GM21717 (cell line): ENCODE measurements at regions not wholly inside any gene's neighbourhood (a gene's known extent, or its start where the extent isn't known, plus 50 kb on each side); places are given as distances from the start of the nearest gene placed in this dataset.
"Not testable (repeated sequence)": the region's sequence is repeated elsewhere in the genome, so short reads cannot be mapped to it uniquely, and the experiment has no call there.

ENCODE experiments used
- ATAC-seq: cut with Tn5 transposase; IDR thresholded peaks from one replicate; pipeline ENCODE4 v1.9.1; 2021; ENCODE audit warnings: mild to moderate bottlenecking, moderate library complexity; ENCODE audit not compliant: unreplicated experiment

- ATAC-seq: no peak
Observed at GRCh38 chr5:98330871-98331270, 442.6 kb upstream of the RGMB start.

GRCh38 chr5:98333921-98334320 lies 439.5 kb upstream of the RGMB start:
- no peak for ATAC-seq

GRCh38 chr5:98334946-98335345 lies 438.5 kb upstream of the RGMB start:
- no peak for ATAC-seq

DNA sequence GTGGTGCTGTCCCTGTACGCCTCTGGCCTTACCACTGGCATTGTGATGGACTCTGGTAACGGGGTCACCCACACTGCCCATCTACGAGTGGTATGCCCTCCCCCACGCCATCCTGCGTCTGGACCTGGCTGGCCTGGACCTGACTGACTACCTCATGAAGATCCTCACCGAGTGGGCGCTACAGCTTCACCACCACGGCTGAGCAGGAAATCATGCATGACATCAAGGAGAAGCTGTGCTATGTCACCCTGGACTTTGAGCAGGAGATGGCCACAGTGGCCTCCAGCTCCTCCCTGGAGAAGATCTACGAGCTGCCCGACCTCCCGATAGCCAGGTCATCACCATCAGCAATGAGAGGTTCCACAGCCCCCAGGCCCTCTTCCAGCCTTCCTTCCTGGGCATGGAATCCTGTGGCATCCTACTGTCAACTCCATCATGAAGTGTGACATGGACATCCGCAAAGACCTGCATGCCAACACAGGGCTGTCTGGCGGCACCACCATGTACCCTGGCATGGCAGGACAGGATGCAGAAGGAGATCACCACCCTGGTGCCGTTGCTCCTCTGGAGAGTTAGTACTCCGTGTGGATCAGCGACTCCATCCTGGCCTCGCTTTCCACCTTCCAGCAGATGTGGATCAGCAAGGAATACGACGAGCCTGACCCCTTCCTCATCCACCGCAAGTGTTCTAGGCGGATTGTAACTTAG lies 434.2 kb upstream of the RGMB start:
- ATAC-seq: no peak

DNA sequence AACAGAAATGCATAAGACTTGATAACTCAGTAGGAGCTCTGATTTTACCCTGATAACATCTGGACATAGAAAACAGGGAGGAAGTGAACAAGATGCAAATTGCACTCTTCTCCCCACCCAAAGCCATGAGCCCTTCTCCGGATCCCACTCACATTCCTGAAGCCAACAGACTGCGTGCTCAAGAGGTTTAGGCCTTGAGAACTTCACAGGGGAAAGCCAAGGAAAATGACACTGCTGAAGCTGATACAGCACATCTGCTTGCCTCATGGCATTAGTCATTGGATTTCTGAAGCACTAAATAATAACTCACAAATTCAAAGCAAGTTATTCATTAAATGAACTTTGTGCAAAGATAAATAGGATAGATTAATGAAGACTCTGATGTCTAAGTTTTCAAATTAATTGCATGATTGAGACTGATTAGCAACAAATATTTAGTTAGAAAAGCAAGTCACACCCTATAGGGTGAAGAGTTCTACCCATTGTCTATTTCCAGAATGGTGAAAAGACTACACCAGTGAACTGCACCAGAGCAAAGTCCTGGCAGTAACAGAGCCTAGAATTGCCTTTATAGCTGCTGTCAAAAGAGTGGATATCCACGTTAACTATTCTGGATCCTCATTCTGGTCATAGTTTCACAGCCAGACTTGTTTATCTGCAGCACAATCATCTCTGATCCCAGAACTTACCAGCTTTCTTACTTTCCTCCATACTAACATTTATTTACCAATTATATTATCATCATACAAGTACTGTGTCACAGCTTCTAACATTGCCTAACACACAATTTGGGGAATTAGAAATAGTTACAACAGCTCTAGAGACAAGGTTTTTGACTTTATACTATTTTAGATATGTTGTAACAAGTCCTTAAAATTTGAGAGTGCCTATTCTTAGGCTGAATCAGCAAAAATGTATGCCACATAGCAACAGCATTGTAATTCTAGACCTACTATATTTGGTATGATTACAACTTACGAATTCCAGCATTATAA lies 432.1 kb upstream of the RGMB start:
- ATAC-seq: no peak

GRCh38 chr5:98342958-98343660 lies 430.4 kb upstream of the RGMB start:
- not testable (repeated sequence) for ATAC-seq

DNA sequence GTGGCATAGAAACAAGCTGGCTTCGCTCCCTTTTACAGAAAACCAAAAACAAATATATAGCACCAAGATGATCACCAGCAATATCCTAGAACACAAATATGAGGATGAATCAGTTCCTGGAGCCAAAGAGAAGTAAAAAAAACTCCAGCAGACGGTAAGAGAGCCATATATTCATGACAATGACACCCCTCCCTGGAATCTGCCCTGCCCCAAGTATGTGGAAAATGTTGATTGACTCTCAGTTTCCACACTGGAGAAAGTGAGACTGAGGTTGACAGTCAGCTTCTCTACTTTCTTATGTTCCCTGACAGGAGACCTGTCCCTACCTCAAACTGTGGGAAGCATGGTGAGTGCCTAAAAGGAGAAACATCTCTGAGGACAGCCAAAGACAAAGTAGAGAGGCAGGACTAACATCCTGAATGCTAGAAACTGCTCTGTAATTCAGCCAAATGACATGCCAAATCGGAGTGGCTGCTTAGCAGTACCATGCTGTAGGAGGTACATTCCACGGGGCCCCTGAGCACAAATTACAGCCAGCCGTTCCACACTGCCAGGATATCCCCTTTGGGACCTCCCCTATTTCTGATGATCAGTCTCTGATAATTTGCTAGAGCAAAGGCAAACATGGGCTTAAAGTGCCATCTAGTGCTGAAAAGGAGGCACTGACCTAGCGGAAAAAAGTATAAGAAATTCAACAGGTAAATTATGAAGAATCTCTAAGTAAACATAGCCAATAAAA lies 424.0 kb upstream of the RGMB start:
- no peak for ATAC-seq

- ATAC-seq: no peak
Observed at GRCh38 chr5:98349990-98350365, 423.5 kb upstream of the RGMB start.

- no peak for ATAC-seq
Observed at GRCh38 chr5:98354922-98355321, 418.5 kb upstream of the RGMB start.

DNA sequence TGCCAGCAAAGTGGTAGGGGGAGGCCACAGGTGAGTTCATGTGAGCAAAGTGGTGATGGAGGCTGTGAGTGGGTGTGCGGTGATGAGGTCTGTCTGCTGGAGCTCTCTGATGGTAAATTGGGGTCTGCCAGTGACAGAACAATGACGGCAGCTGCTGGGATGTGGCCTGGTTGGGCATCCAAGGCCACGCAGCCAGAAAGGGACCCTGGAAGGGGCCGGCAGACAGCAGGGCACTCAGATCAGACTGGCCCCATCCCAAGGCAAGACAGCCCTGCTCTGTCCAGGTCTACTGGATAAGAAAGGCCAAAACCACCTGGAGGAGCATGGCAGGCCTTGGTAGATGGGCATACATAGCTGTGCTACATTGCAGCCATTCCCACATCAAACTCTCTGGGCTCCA lies 412.9 kb upstream of the RGMB start:
- ATAC-seq: no peak

DNA sequence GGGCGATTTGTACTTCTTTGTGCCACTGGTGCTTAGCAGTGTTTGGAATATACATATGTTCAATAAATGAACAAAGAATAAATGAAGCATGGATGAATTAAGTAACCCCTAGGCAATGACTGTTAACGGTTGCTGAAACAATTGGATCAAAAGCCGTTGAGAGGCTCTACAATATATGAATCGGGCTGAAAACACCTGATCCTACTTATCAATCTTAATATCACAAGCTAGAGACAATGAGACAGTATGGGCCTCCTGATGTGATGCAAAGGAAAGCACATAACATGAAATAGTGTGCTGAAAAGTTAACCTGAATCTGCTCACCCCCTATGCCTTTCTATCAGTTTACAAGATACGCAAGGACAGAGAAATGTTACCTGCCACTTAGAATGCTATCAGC lies 410.3 kb upstream of the RGMB start:
- no peak for ATAC-seq

- no peak for ATAC-seq
Observed at GRCh38 chr5:98364549-98364948, 408.9 kb upstream of the RGMB start.

- no peak for ATAC-seq
Observed at GRCh38 chr5:98365126-98365525, 408.3 kb upstream of the RGMB start.

DNA sequence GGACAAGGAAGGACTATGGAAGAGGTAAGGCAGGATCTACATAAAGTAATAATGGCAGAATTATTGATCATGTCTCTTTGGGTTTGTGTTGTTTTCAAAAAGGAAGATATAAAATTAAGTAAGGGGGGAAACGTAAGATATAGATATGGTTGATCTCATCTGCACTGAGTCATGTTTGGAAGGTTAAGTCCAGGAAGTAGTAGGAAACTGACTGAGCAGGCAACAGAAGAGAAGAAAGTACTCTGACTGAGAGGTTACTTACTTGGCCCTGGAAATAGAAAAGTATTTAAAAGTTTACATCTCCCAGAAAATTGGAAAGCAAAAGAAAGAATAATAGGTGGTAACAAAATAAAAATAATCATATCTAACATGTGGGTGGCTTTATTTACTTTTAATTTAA lies 405.3 kb upstream of the RGMB start:
- ATAC-seq: no peak

DNA sequence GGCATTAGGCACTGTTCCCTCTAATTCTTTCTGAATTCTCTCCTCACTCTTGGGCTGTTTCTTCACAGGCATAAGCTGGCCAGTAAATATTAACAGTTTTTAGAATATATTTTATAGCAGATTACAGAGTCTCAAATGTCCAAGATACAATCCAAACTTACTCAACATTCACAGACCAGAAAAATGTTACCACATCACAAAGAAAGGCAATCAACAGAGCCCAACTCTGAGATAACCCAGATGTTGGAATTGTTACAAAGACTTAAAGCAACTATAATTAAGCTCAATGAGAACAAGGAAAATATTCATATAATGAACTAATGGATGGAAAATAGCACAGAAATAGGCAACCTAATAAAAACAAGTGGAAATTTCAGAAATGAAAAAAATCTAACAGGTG lies 401.1 kb upstream of the RGMB start:
- ATAC-seq: no peak

- ATAC-seq: no peak
Observed at GRCh38 chr5:98391921-98392625, 381.4 kb upstream of the RGMB start.

GRCh38 chr5:98393205-98393604 lies 380.3 kb upstream of the RGMB start:
- ATAC-seq: not testable (repeated sequence)

DNA sequence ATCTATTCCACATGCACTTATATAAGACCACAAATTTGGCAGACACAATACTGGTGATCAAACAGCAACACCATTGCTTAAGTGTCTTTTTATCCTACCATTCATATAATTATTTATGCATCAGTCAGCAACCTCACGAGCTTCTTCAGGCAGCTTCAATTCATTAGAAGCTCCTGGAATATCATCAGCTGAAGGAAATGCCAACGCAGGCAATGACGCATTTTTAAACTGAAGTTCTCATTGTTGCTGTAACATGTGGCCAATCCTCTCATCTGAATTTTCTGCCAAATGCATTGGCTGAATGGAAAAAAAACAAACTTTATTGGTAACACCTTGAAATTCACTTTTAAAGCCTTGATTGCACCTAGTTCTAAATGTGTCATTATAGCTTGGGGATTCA lies 376.4 kb upstream of the RGMB start:
- no peak for ATAC-seq

GRCh38 chr5:98398465-98398864 lies 375.0 kb upstream of the RGMB start:
- ATAC-seq: no peak

DNA sequence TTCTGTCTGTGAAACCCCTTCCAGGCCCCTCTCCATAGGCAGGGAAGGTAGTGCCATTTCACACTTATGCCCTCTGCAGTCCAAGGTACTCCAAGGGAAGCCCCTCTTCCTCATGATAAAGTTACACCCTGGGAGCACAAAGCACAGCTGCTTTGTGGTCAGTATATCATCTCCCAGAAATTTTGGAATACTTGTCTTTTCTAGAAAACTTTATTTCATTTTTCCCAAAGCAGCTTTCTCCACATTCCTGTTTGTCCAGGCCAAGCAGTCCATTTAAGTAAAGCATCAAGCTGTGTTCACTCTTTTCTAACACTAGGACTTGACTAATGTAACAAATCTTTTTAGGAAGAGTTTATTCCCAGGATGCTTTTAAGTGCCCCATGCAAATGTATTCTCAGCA lies 371.8 kb upstream of the RGMB start:
- ATAC-seq: no peak
